Gastroesophageal sphincter (tissue), 4 donors: ENCODE measurements at regions not wholly inside any gene's neighbourhood (a gene's known extent, or its start where the extent isn't known, plus 50 kb on each side); places are given as distances from the start of the nearest gene placed in this dataset.

ENCODE experiments used
- ATAC-seq: fragments of 150-250 bp; one replicate; pipeline ENCODE4 v1.9.1; 2016; ENCODE audit warnings: mild to moderate bottlenecking, moderate library complexity
- H3K27ac ChIP-seq, 4 donors: fragments of 200-600 bp; sonication (generic) in 3 of 4; 1 replicate in 3 of 4; 2 replicates in 1 of 4; pipeline ENCODE4 v1.5.1; 2016 to 2019
- H3K27me3 ChIP-seq: fragments of 200-600 bp; sonication (generic); one replicate; pipeline ENCODE4 v1.5.1; 2019
- H3K36me3 ChIP-seq, 2 donors: fragments of 200-600 bp; sonication (generic); one replicate each; pipeline ENCODE4 v1.5.1; 2019; ENCODE audit warnings: control low read depth in 1 of 2
- H3K4me1 ChIP-seq, 3 donors: fragments of 200-600 bp; sonication (generic); 1 replicate in 2 of 3; 2 replicates in 1 of 3; pipeline ENCODE4 v1.5.1; 2016 to 2019; ENCODE audit warnings: control low read depth in 2 of 3
- H3K4me3 ChIP-seq, 2 donors: fragments of 200-600 bp; sonication (generic); one replicate each; pipeline ENCODE4 v1.5.1; 2019; ENCODE audit warnings: mild to moderate bottlenecking in 1 of 2, moderate library complexity in 1 of 2
- H3K9me3 ChIP-seq, 3 donors: fragments of 200-600 bp; sonication (generic); one replicate each; pipeline ENCODE4 v1.5.1; 2017 to 2019; ENCODE audit warnings: control low read depth in 2 of 3
- EP300 ChIP-seq: sonication (generic); formaldehyde crosslinking; IDR thresholded peaks from one replicate; pipeline ENCODE4 v1.6.1; 2017; ENCODE audit warnings: antibody characterized with exemption, mild to moderate bottlenecking
- POLR2A ChIP-seq, 2 donors: fragments of 450-650 bp; IDR thresholded peaks; one replicate each; pipeline ENCODE4 v1.6.1; 2017; ENCODE audit warnings: antibody characterized with exemption in 2 of 2, mild to moderate bottlenecking in 2 of 2, moderate library complexity in 1 of 2
- POLR2AphosphoS5 ChIP-seq: sonication (generic); formaldehyde crosslinking; IDR thresholded peaks from one replicate; pipeline ENCODE4 v1.6.1; 2017; ENCODE audit warnings: antibody characterized with exemption
- WGBS, 2 donors: methylation state at CpG; one replicate each; pipeline ENCODE4 v1.1.5; 2018; ENCODE audit warnings: low coverage in 1 of 2; 5-methylcytosine and 5-hydroxymethylcytosine counted together
- TF ChIP-seq, protein P1 (sequence below), 4 experiments: fragments of 200-600 bp in 2 of 4; fragments of 450-650 bp in 2 of 4; sonication (generic) in 1 of 4; IDR thresholded peaks; one replicate each; pipeline ENCODE4 v1.5.1; 2017 to 2019; ENCODE audit warnings: antibody characterized with exemption in 4 of 4, mild to moderate bottlenecking in 2 of 4, moderate library complexity in 2 of 4

DNA sequence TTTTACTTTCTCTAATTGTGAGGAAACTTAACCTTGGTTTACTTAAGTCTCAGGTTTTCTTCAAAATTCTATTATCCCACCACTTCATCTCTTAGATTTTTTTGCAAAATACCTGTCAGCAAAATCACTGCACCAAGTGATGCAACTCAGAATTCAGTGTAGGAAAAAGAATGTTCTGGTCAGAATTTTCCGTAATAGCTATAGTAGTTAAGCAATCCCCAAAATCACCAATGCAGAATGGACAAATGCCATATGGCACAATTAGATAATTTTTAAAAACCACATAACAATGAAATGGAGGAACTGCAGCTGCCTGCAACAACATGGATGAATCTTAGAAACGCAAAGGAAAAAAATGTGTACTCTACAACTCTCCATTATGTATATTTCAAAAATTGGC lies 373.1 kb downstream of the NAF1 start:
- H3K4me3 ChIP-seq = no peak overlapping the region
- H3K27ac ChIP-seq = no peak overlapping the region
- no peak for TF ChIP-seq POLR2A (IDR thresholded peaks at IDR 0.05)
- no peak for TF ChIP-seq POLR2AphosphoS5
- no peak for TF ChIP-seq EP300
- TF ChIP-seq, protein P1, sequence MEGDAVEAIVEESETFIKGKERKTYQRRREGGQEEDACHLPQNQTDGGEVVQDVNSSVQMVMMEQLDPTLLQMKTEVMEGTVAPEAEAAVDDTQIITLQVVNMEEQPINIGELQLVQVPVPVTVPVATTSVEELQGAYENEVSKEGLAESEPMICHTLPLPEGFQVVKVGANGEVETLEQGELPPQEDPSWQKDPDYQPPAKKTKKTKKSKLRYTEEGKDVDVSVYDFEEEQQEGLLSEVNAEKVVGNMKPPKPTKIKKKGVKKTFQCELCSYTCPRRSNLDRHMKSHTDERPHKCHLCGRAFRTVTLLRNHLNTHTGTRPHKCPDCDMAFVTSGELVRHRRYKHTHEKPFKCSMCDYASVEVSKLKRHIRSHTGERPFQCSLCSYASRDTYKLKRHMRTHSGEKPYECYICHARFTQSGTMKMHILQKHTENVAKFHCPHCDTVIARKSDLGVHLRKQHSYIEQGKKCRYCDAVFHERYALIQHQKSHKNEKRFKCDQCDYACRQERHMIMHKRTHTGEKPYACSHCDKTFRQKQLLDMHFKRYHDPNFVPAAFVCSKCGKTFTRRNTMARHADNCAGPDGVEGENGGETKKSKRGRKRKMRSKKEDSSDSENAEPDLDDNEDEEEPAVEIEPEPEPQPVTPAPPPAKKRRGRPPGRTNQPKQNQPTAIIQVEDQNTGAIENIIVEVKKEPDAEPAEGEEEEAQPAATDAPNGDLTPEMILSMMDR (IDR thresholded peaks at IDR 0.05) = no peak
- no peaks in the 10 kb centered on the region for H3K27me3 ChIP-seq
- ATAC-seq = no peak
- 35 to 38% methylated on average over 2 of the region's 2 CpGs for WGBS, 2 donors
- H3K9me3 ChIP-seq = no peaks in the 10 kb centered on the region
- H3K4me1 ChIP-seq = no peaks in the 10 kb centered on the region
- H3K36me3 ChIP-seq = no peaks in the 10 kb centered on the region

DNA sequence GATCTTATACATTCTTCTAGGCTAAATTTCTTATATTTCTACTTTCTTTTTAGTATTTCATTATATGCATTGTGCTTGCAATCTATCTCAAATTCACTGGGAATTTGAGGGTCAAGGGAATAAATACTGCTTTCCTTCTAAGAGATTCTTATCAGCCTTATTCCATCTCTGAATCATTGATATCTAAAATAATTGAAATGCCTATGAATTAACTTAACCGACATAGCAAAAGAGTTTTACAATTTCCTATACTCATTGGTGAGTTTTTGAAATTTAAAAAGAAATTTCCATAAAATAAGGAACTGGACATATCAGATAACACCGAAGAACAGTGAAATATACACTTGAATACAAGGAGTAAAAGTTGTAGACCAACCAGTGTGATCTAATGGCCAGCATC lies 373.7 kb downstream of the NAF1 start:
- Histone ChIP-seq H3K27ac (no peak overlapping the region), H3K4me3 (no peak overlapping the region), H3K27me3 (no peaks in the 10 kb centered on the region), H3K36me3 (no peaks in the 10 kb centered on the region), H3K4me1 (no peaks in the 10 kb centered on the region), H3K9me3 (no peaks in the 10 kb centered on the region)
- WGBS, 2 donors = 81 to 100% methylated on average over 2 of the region's 2 CpGs
- ATAC-seq = no peak
- TF ChIP-seq POLR2A (IDR thresholded peaks at IDR 0.05) (no peak), POLR2AphosphoS5 (no peak), EP300 (no peak)
- TF ChIP-seq, protein P1 (IDR thresholded peaks at IDR 0.05) = no peak

DNA sequence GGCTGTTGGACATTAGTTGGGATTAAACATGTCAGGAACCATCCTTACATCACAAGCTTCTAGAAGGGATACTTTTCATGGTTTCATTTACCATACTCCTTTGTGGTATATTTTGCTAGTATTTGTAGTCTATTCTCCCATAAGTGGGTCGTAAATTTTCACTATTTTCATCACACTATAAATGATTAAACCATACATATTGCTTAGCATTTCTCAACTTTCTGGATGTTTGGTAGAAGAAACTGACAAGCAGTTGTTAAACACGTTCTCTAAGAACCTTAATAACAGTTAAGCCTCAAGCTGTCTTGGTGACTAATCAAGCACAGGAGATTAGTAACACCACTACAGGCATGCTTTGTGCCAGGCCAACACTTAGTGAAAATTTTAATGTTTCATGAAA lies 375.5 kb downstream of the NAF1 start:
- Histone ChIP-seq H3K4me3 (no peak overlapping the region), H3K27me3 (no peaks in the 10 kb centered on the region), H3K27ac (no peak overlapping the region), H3K36me3 (no peaks in the 10 kb centered on the region), H3K4me1 (no peaks in the 10 kb centered on the region), H3K9me3 (no peaks in the 10 kb centered on the region)
- TF ChIP-seq POLR2A (IDR thresholded peaks at IDR 0.05) = no peak
- 39 to 47% methylated on average over 2 of the region's 2 CpGs for WGBS, 2 donors
- ATAC-seq = no peak

DNA sequence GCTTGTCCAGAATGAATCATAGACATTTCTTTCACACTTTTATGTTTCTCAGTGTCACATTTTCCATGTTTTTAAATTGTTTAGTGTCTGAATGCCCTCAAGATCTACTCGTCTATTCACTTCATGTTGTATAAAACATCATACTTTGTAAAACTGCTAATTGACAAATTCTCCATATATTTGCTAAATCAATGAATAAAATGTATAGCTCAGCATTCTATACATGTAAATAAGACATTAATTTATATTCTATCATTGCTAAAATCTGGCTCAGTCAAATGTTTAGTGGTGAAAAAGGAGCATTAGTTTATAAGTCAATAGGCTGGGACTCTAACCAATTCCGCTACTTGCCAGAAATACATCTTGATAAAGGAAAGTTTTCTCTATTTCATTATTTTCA lies 379.6 kb downstream of the NAF1 start:
- H3K27ac ChIP-seq = no peak overlapping the region
- no peaks in the 10 kb centered on the region for H3K4me1 ChIP-seq
- TF ChIP-seq POLR2A (IDR thresholded peaks at IDR 0.05) (no peak), POLR2AphosphoS5 (no peak), EP300 (no peak)
- TF ChIP-seq, protein P1 (IDR thresholded peaks at IDR 0.05) = no peak
- H3K9me3 ChIP-seq = no peaks in the 10 kb centered on the region
- no peak for ATAC-seq
- H3K36me3 ChIP-seq = no peaks in the 10 kb centered on the region
- H3K4me3 ChIP-seq = no peak overlapping the region
- H3K27me3 ChIP-seq = no peaks in the 10 kb centered on the region
- WGBS, 2 donors = 80 to 86% methylated on average over 2 of the region's 2 CpGs

DNA sequence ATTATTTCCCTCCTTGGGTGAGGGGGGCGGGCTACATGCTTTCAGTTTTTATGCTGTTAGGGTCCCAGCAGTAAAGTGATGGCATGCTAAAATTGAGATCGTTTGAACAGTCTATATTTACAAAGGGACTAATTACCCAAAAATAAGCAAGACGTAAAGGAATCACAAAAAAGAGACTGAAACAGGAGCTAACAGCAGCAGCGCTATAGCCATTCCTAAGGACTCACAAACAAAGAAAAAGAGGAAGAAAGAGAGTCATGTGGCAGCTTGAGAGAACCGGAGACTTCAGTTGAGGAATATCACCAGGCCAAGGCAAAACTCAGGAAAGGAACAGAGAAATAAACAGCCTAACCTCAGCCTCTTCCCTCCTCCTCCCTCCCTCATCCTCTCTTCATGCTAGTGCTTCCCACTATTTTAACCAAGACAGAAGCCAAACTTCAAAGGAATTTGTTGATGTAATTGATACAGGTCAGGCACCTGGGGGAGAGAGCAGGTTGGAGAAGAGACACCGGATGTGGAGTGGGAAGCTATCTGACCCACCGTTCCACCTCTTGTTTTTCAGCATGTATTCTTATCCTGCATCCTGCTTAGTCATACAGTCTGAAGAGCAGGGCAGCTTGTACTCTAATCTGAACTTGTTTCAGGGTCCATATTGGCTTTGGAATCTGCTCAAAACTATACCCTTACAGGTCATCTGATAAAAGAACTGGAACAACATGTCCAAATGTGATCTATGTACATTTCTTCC lies 383.7 kb downstream of the NAF1 start:
- no peak for TF ChIP-seq EP300
- TF ChIP-seq, protein P1 (IDR thresholded peaks at IDR 0.05) = no peak
- TF ChIP-seq POLR2AphosphoS5 = no peak
- no peak for TF ChIP-seq POLR2A (IDR thresholded peaks at IDR 0.05)
- Histone ChIP-seq H3K9me3 (no peaks in the 10 kb centered on the region), H3K4me3 (no peak overlapping the region), H3K36me3 (no peaks in the 10 kb centered on the region), H3K27ac (no peak overlapping the region), H3K27me3 (no peaks in the 10 kb centered on the region), H3K4me1 (no peaks in the 10 kb centered on the region)
- 49 to 73% methylated on average over 2 to 6 of the region's 7 CpGs for WGBS, 2 donors
- ATAC-seq = peak; percentile 25
